ENCODE measurements at regions not wholly inside any gene's neighbourhood (a gene's known extent, or its start where the extent isn't known, plus 50 kb on each side); places are given as distances from the start of the nearest gene placed in this dataset.
"Not testable (repeated sequence)": the region's sequence is repeated elsewhere in the genome, so short reads cannot be mapped to it uniquely, and the experiment has no call there.

- TF ChIP-seq PBX3 (CRISPR knock-in tag; IDR thresholded peaks at IDR 0.05) = no peak
- 0 out of 2 replicates have a peak, but pooled peaks have one; percentile 11 for TF ChIP-seq ZNF660 (tag by site-specific recombination; IDR thresholded peaks at IDR 0.05)
- Histone ChIP-seq H3K27ac (ENCODE audit: extremely low read depth, low read depth, low read length) (no peak overlapping the region), H3K4me3 (ENCODE audit: low read depth, low read length) (no peak overlapping the region), H3K9me3 (ENCODE audit: control insufficient read depth, insufficient read depth, low read depth, low read length) (no peaks in the 10 kb centered on the region), H3K4me1 (ENCODE audit: control insufficient read depth, insufficient read depth, low read length) (0 out of 2 replicates have a peak, but pooled peaks cover 3% of the 10 kb centered on the region), H3K36me3 (ENCODE audit: control insufficient read depth in 2 of 2, insufficient read depth in 1 of 2, low read length in 2 of 2) (no peaks in the 10 kb centered on the region)
- ChIA-PET CTCF (no interaction called here), POLR2A (no interaction called here)
These were observed 112.6 kb upstream of the MB21D2 start for GRCh38 chr3:193030276-193030675.

GRCh38 chr3:193031911-193032310 is 114.3 kb upstream of the MB21D2 start:
- 0 out of 2 replicates have a peak, but pooled peaks cover 3% of the 10 kb centered on the region for H3K4me1 ChIP-seq (ENCODE audit: control insufficient read depth, insufficient read depth, low read length)
- CTCF ChIA-PET = interaction anchor here (0.6 to 2.3 kb wide), 2 partner anchors 9 to 217 kb away, joined by 4 to 6 read pairs; no protein-coding TSS in a partner anchor
- H3K27ac ChIP-seq (ENCODE audit: extremely low read depth, low read depth, low read length) = no peak overlapping the region
- no peaks in the 10 kb centered on the region for H3K9me3 ChIP-seq (ENCODE audit: control insufficient read depth, insufficient read depth, low read depth, low read length)
- no peak overlapping the region for H3K4me3 ChIP-seq (ENCODE audit: low read depth, low read length)
- TF ChIP-seq ZNF510 (tag by site-specific recombination; IDR thresholded peaks at IDR 0.05; ENCODE audit: insufficient replicate concordance) (no peak), ZNF48 (tag by site-specific recombination; IDR thresholded peaks at IDR 0.05) (no peak), BCL11A (tag by site-specific recombination; IDR thresholded peaks at IDR 0.05; ENCODE audit: low read depth) (no peak), PRDM10 (tag by site-specific recombination; IDR thresholded peaks at IDR 0.05) (no peak), GLIS2 (tag by site-specific recombination; IDR thresholded peaks at IDR 0.05) (no peak)
- no peaks in the 10 kb centered on the region for H3K36me3 ChIP-seq (ENCODE audit: control insufficient read depth in 2 of 2, insufficient read depth in 1 of 2, low read length in 2 of 2)
- POLR2A ChIA-PET = no interaction called here

GRCh38 chr3:193033226-193033780 is 115.6 kb upstream of the MB21D2 start:
- Histone ChIP-seq H3K27ac (ENCODE audit: extremely low read depth, low read depth, low read length) (no peak overlapping the region), H3K4me3 (ENCODE audit: low read depth, low read length) (no peak overlapping the region), H3K36me3 (ENCODE audit: control insufficient read depth in 2 of 2, insufficient read depth in 1 of 2, low read length in 2 of 2) (no peaks in the 10 kb centered on the region), H3K4me1 (ENCODE audit: control insufficient read depth, insufficient read depth, low read length) (0 out of 2 replicates have a peak, but pooled peaks cover 3% of the 10 kb centered on the region), H3K9me3 (ENCODE audit: control insufficient read depth, insufficient read depth, low read depth, low read length) (no peaks in the 10 kb centered on the region)
- TF ChIP-seq ZNF350 (tag by site-specific recombination; IDR thresholded peaks at IDR 0.05) = no peak
- TF ChIP-seq SCRT2 (tag by site-specific recombination; IDR thresholded peaks at IDR 0.05) = no peak
- TF ChIP-seq HOXD13 (CRISPR knock-in tag; IDR thresholded peaks at IDR 0.05; ENCODE audit: borderline replicate concordance) = no peak
- TF ChIP-seq ZNF404 (tag by site-specific recombination; IDR thresholded peaks at IDR 0.05) = no peak
- CTCF ChIA-PET = interaction anchor here (0.7 to 2.3 kb wide), 2 partner anchors 8 to 12 kb away, joined by 3 to 6 read pairs; no protein-coding TSS in a partner anchor
- POLR2A ChIA-PET = no interaction called here

- POLR2A ChIA-PET; H3K27ac ChIP-seq (ENCODE audit: extremely low read depth, low read depth, low read length); H3K9me3 ChIP-seq (ENCODE audit: control insufficient read depth, insufficient read depth, low read depth, low read length); H3K4me3 ChIP-seq (ENCODE audit: low read depth, low read length); H3K36me3 ChIP-seq (ENCODE audit: control insufficient read depth in 2 of 2, insufficient read depth in 1 of 2, low read length in 2 of 2); H3K4me1 ChIP-seq (ENCODE audit: control insufficient read depth, insufficient read depth, low read length): not testable (repeated sequence)
- CTCF ChIA-PET = interaction anchor here (1.1 to 1.2 kb wide), 2 partner anchors 15 to 224 kb away, joined by 3 to 4 read pairs; no protein-coding TSS in a partner anchor
- TF ChIP-seq ZNF146 (tag by site-specific recombination; IDR thresholded peaks at IDR 0.05) (peak; percentile 96), ZNF280D (tag by site-specific recombination; IDR thresholded peaks at IDR 0.05) (peak; percentile 37; the same call in 1 of the 2 replicates)
These were observed 120.2 kb upstream of the MB21D2 start for GRCh38 chr3:193037828-193038227.
